Natural killer cell (primary cell): ENCODE measurements at regions not wholly inside any gene's neighbourhood (a gene's known extent, or its start where the extent isn't known, plus 50 kb on each side); places are given as distances from the start of the nearest gene placed in this dataset.

Source experiments
- ATAC-seq, 3 donors: fragments of 150-1000 bp in 2 of 3; fragments of 200-7000 bp in 1 of 3; cut with Tn5 transposase; 1 replicate in 1 of 3; 2 replicates in 2 of 3; pipeline ENCODE4 v1.10.0; 2021; ENCODE audit warnings: mild to moderate bottlenecking in 2 of 3, moderate library complexity in 2 of 3
- DNase-seq, 2 donors: peaks; one replicate each; pipeline versions ENCODE4 v3.0.0 to v3.0.0-alpha.2; 2013 to 2021; ENCODE audit warnings: mixed read lengths in 1 of 2
- H3K27ac ChIP-seq: one replicate; pipeline ENCODE4 v1.5.1; 2013; ENCODE audit warnings: mild to moderate bottlenecking, low read length
- H3K27me3 ChIP-seq: one replicate; pipeline ENCODE4 v1.6.1; 2013; ENCODE audit warnings: low read length; ENCODE audit not compliant: control insufficient read depth, insufficient read depth
- H3K36me3 ChIP-seq: one replicate; pipeline ENCODE4 v1.6.1; 2013; ENCODE audit warnings: low read length; ENCODE audit not compliant: control insufficient read depth, insufficient read depth
- H3K4me1 ChIP-seq: one replicate; pipeline ENCODE4 v1.6.1; 2013; ENCODE audit warnings: low read length; ENCODE audit not compliant: control insufficient read depth, insufficient read depth
- H3K4me3 ChIP-seq: one replicate; pipeline ENCODE4 v1.5.1; 2013; ENCODE audit warnings: low read length
- H3K9me3 ChIP-seq: one replicate; pipeline ENCODE4 v1.6.1; 2013; ENCODE audit warnings: low read length; ENCODE audit not compliant: control insufficient read depth, insufficient read depth
- H3K27ac Mint-ChIP-seq, 2 donors: one replicate each; pipeline ENCODE4 v1.8.0; 2022; ENCODE audit warnings: mild to moderate bottlenecking in 2 of 2, mixed read lengths in 2 of 2, moderate library complexity in 1 of 2
- H3K27me3 Mint-ChIP-seq, 2 donors: one replicate each; pipeline ENCODE4 v1.8.0; 2022; ENCODE audit warnings: low read depth in 2 of 2, mixed read lengths in 2 of 2
- H3K36me3 Mint-ChIP-seq: one replicate; pipeline ENCODE4 v1.8.0; 2022; ENCODE audit warnings: mixed read lengths
- H3K4me1 Mint-ChIP-seq, 2 donors: one replicate each; pipeline ENCODE4 v1.8.0; 2022; ENCODE audit warnings: mixed read lengths in 2 of 2
- H3K4me3 Mint-ChIP-seq: one replicate; pipeline ENCODE4 v1.8.0; 2022; ENCODE audit warnings: mild to moderate bottlenecking, moderate library complexity, mixed read lengths
- H3K9me3 Mint-ChIP-seq, 2 donors: one replicate each; pipeline ENCODE4 v1.8.0; 2022; ENCODE audit warnings: mixed read lengths in 2 of 2
- CTCF ChIP-seq: fragments of 200-600 bp; IDR thresholded peaks from one replicate; pipeline ENCODE4 v1.8.0; 2022; ENCODE audit warnings: antibody characterized with exemption
- WGBS: methylation state at CpG from one replicate; pipeline ENCODE4 v1.1.7; 2013; ENCODE audit warnings: missing lambda C conversion rate; ENCODE audit not compliant: insufficient coverage; 5-methylcytosine and 5-hydroxymethylcytosine counted together
- intact Hi-C: fragments of 100-400 bp; cut with micrococcal nuclease; formaldehyde crosslinking; loops from one replicate; pipeline ENCODE4 v1.14.2; 2022

- H3K4me1 Mint-ChIP-seq, result no peaks in the 10 kb centered on the region
- Histone ChIP-seq H3K36me3 (no peaks in the 10 kb centered on the region), H3K9me3 (no peaks in the 10 kb centered on the region), H3K27ac (no peak overlapping the region), H3K4me1 (no peaks in the 10 kb centered on the region), H3K27me3 (no peaks in the 10 kb centered on the region), H3K4me3 (no peak overlapping the region)
- WGBS, result 81% methylated on average over 4 of the region's 4 CpGs
- H3K9me3 Mint-ChIP-seq, result peaks cover 15% of the 10 kb centered on the region in 2 donors
- ATAC-seq (no peak), DNase-seq (no peak)
- no peaks in the 10 kb centered on the region for H3K36me3 Mint-ChIP-seq
- no peak for TF ChIP-seq CTCF
- H3K27ac Mint-ChIP-seq, result no peak overlapping the region
- no peak overlapping the region for H3K4me3 Mint-ChIP-seq
- intact Hi-C loops, result no loop called here
- H3K27me3 Mint-ChIP-seq, result no peaks in the 10 kb centered on the region
Measured at GRCh38 chr5:90037646-90038045, 371.9 kb downstream of the CETN3 start.

GRCh38 chr5:90022711-90023053 lies 386.9 kb downstream of the CETN3 start:
- H3K36me3 Mint-ChIP-seq, result no peaks in the 10 kb centered on the region

GRCh38 chr5:90022002-90022710 lies 387.4 kb downstream of the CETN3 start:
- ATAC-seq (no peak), DNase-seq (no peak)
- Histone ChIP-seq H3K27me3 (no peaks in the 10 kb centered on the region), H3K4me1 (no peaks in the 10 kb centered on the region), H3K9me3 (no peaks in the 10 kb centered on the region), H3K36me3 (no peaks in the 10 kb centered on the region), H3K4me3 (no peak overlapping the region), H3K27ac (no peak overlapping the region)
- intact Hi-C loops, result no loop called here
- no peaks in the 10 kb centered on the region for H3K27me3 Mint-ChIP-seq
- H3K27ac Mint-ChIP-seq, result no peak overlapping the region
- H3K36me3 Mint-ChIP-seq, result no peaks in the 10 kb centered on the region
- H3K4me3 Mint-ChIP-seq, result no peak overlapping the region
- WGBS, result 100% methylated on average over 1 of the region's 1 CpG
- no peaks in the 10 kb centered on the region for H3K4me1 Mint-ChIP-seq
- peaks cover 6% of the 10 kb centered on the region in 2 donors for H3K9me3 Mint-ChIP-seq
- TF ChIP-seq CTCF, result no peak

More at GRCh38 chr5:90022711-90023053, 386.9 kb downstream of the CETN3 start:
- Mint-ChIP-seq H3K27ac (no peak overlapping the region), H3K4me3 (no peak overlapping the region), H3K27me3 (no peaks in the 10 kb centered on the region), H3K4me1 (no peaks in the 10 kb centered on the region), H3K9me3 (peaks cover 6 to 8% of the 10 kb centered on the region in 2 donors)
- Histone ChIP-seq H3K4me3 (no peak overlapping the region), H3K36me3 (no peaks in the 10 kb centered on the region), H3K9me3 (no peaks in the 10 kb centered on the region), H3K27ac (no peak overlapping the region), H3K27me3 (no peaks in the 10 kb centered on the region), H3K4me1 (no peaks in the 10 kb centered on the region)
- ATAC-seq, result no peak
- TF ChIP-seq CTCF, result no peak
- no peak for DNase-seq
- intact Hi-C loops, result no loop called here
